Heart right ventricle (tissue), 16 donors: ENCODE measurements at regions not wholly inside any gene's neighbourhood (a gene's known extent, or its start where the extent isn't known, plus 50 kb on each side); places are given as distances from the start of the nearest gene placed in this dataset.

Experiments used
- ATAC-seq, 8 donors: fragments of 200-7000 bp; cut with Tn5 transposase; one replicate each; pipeline ENCODE4 v1.9.1; 2020; ENCODE audit warnings: mild to moderate bottlenecking in 8 of 8, moderate library complexity in 8 of 8, moderate number of reproducible peaks in 1 of 8
- DNase-seq, 2 donors: peaks; one replicate each; pipeline ENCODE4 v3.0.0-alpha.2; 2020
- H3K27ac ChIP-seq, 10 donors: fragments of 200-600 bp; sonication (generic) in 2 of 10; one replicate each; pipeline versions ENCODE4 v1.5.0 to v1.8.0; 2020 to 2022; ENCODE audit warnings: mild to moderate bottlenecking in 3 of 10
- H3K27me3 ChIP-seq, 7 donors: fragments of 200-600 bp; one replicate each; pipeline ENCODE4 v1.8.0; 2021 to 2022; ENCODE audit warnings: mild to moderate bottlenecking in 2 of 7
- H3K36me3 ChIP-seq, 9 donors: fragments of 200-600 bp; sonication (generic) in 1 of 9; one replicate each; pipeline versions ENCODE4 v1.5.0 to v1.8.0; 2020 to 2022; ENCODE audit warnings: mild to moderate bottlenecking in 2 of 9
- H3K4me1 ChIP-seq, 9 donors: fragments of 200-600 bp; sonication (generic) in 1 of 9; one replicate each; pipeline versions ENCODE4 v1.5.0 to v1.8.0; 2020 to 2022; ENCODE audit warnings: mild to moderate bottlenecking in 4 of 9
- H3K4me3 ChIP-seq, 10 donors: fragments of 200-600 bp; sonication (generic) in 2 of 10; one replicate each; pipeline versions ENCODE4 v1.5.0 to v1.8.0; 2020 to 2022; ENCODE audit warnings: mild to moderate bottlenecking in 7 of 10, moderate library complexity in 2 of 10
- H3K9me3 ChIP-seq, 11 donors: fragments of 200-600 bp in 10 of 11; sonication (generic) in 2 of 11; one replicate each; pipeline versions ENCODE4 v1.5.0 to v1.8.0; 2013 to 2022; ENCODE audit warnings: mild to moderate bottlenecking in 2 of 11, control low read depth in 1 of 11, moderate library complexity in 1 of 11
- CTCF ChIP-seq, 9 donors: fragments of 200-600 bp; sonication (generic) in 2 of 9; IDR thresholded peaks; one replicate each; pipeline versions ENCODE4 v1.5.0 to v1.8.0; 2021 to 2022; ENCODE audit warnings: antibody characterized with exemption in 9 of 9, mild to moderate bottlenecking in 5 of 9, moderate library complexity in 1 of 9
- WGBS, 2 donors: extraction: QIAGEN DNeasy Blood & Tissue Kit; methylation state at CpG; one replicate each; pipeline ENCODE4 v1.1.7; 2013; ENCODE audit warnings: inconsistent platforms in 1 of 2; 5-methylcytosine and 5-hydroxymethylcytosine counted together
- intact Hi-C, 10 donors: fragments of 100-400 bp; cut with DNase I; formaldehyde crosslinking; loops; one replicate each; pipeline versions ENCODE4 v1.11.1 to v1.14.2; 2022
- donor health status: Arrhythmogenic right ventricular cardiomyopathy.
- donor health status: ischemic (EF 13 %, LVEDD 7.1; RV severe dilation, severe dysfunction).
- donor health status: healthy with polysubstance abuse.
- donor health status: DM: no; HTN: yes; CAD: no.
- donor health status: DM: no; HTN: no; CAD: no.
- donor health status: ischemic (EF 25% LVEDD 6.9; RV normal size, moderate dysfunction).
- donor health status: ischemic (EF 25% LVEDD 5.7; RV mildly dilated, moderate dysfunction).
- donor health status: healthy.
- donor health status: DM: yes; HTN: yes; CAD: no.
- donor health status: Ischemic cardiomyopathy.
- donor health status: ischemic (EF 35%, LVEDD 5.7; RV mildly dilated, moderate dysfunction).
- donor health status: nonischemic (EF 11% LVEDD 7.7; RV severe dilation, severe dysfunction).
- donor health status: DM: yes; HTN: yes; CAD: no.
- donor health status: PGD.
- donor health status: ischemic (EF 29% LVEDD 5.4; RV normal size, mild dysfunction).
- donor health status: nonischemic (EF 23%, LVEDD 6.1; RV moderate dilation, normal function).

- WGBS, 2 donors = 72 to 75% methylated on average over 20 of the region's 20 CpGs
- Histone ChIP-seq H3K9me3 (no peaks in the 10 kb centered on the region), H3K27me3 (no peaks in the 10 kb centered on the region), H3K27ac (peak overlapping the region in 5 of 10 donors; percentile 10 to 38 (median 35)), H3K4me1 (peaks cover 15 to 55% (median 25%) of the 10 kb centered on the region in 9 donors), H3K36me3 (no peaks in the 10 kb centered on the region), H3K4me3 (no peak overlapping the region)
- TF ChIP-seq CTCF (IDR thresholded peaks at IDR 0.05) = no peak
- no peak for DNase-seq
- intact Hi-C loops = loop anchor here in 1 of 10 donors (5.0 kb wide), 1 partner anchor 116 kb away; no protein-coding TSS in a partner anchor
- no peak for ATAC-seq
These were observed 115.6 kb upstream of the OTOS start for GRCh38 chr2:240255811-240256703.

GRCh38 chr2:240256704-240257637 is 116.5 kb upstream of the OTOS start:
- 90 to 91% methylated on average over 26 of the region's 26 CpGs for WGBS, 2 donors
- H3K27me3 ChIP-seq = no peaks in the 10 kb centered on the region
- no peak for TF ChIP-seq CTCF (IDR thresholded peaks at IDR 0.05)
- peak overlapping the region in 2 of 10 donors; percentile 10 to 26 for H3K27ac ChIP-seq
- peaks cover 0 to 5% (median 0%) of the 10 kb centered on the region in 11 donors for H3K9me3 ChIP-seq
- peaks cover 15 to 46% (median 21%) of the 10 kb centered on the region in 9 donors for H3K4me1 ChIP-seq
- H3K36me3 ChIP-seq = no peaks in the 10 kb centered on the region
- intact Hi-C loops = loop anchor here in 1 of 10 donors (5.0 kb wide), 1 partner anchor 115 kb away; no protein-coding TSS in a partner anchor
- ATAC-seq = no peak
- no peak overlapping the region for H3K4me3 ChIP-seq
- no peak for DNase-seq

- 94 to 95% methylated on average over 23 of the region's 23 CpGs for WGBS, 2 donors
- ATAC-seq = peak in 1 of 8 donors; percentile 2
- intact Hi-C loops = loop anchor here in 1 of 10 donors (2.0 to 5.0 kb wide), 2 partner anchors 21 to 114 kb away; no protein-coding TSS in a partner anchor
These were observed 117.6 kb upstream of the OTOS start for GRCh38 chr2:240257940-240258580.

More at GRCh38 chr2:240257940-240258580, 117.6 kb upstream of the OTOS start:
- Histone ChIP-seq H3K36me3 (no peaks in the 10 kb centered on the region), H3K27me3 (no peaks in the 10 kb centered on the region), H3K4me1 (peaks cover 6 to 38% (median 21%) of the 10 kb centered on the region in 9 donors), H3K27ac (peak overlapping the region; percentile 86 to 98 (median 93)), H3K9me3 (peaks cover 0 to 16% (median 10%) of the 10 kb centered on the region in 11 donors), H3K4me3 (no peak overlapping the region)
- peak in 1 of 2 donors; percentile 10 for DNase-seq
- no peak for TF ChIP-seq CTCF (IDR thresholded peaks at IDR 0.05)
